ENCODE measurements at regions not wholly inside any gene's neighbourhood (a gene's known extent, or its start where the extent isn't known, plus 50 kb on each side); places are given as distances from the start of the nearest gene placed in this dataset.
A peak's percentile ranks its signal among the peaks of the same experiment; 100 is the strongest.
"Not testable (repeated sequence)": the region's sequence is repeated elsewhere in the genome, so short reads cannot be mapped to it uniquely, and the experiment has no call there.

DNA sequence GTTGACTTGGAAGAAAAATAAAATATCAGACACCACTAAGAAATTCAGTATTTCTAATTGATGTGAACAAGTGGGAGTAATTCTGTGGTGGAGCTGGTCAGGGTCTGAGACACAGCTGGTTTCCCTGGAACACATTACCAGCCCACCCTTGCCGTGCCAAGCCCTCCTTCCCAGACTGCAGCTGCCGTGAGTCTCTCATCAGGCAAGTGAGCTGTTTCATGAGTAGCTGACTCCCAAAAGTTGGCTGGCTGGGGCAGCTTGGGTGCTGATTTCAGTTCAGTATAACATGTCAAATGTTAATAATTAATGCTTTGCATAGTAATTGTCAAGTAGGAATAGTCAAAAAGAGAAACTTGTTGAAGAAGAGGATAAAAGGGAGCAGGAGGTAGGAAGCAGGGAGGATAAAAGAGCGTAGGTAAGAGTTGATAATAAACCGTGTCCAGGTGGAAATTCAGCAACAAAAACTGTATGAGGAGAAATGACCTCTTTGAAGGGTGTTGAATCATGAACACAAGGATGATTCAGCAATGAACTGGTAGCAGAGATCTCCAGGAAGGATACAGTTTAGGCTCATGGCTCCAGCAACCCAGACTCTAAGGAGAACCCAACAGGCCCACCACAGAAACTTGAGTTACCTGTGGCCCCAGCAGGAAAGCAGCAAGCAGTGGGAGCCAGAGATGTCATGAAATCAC lies 110.9 kb upstream of the SSTR4 start:
- no peak for DNase-seq

DNA sequence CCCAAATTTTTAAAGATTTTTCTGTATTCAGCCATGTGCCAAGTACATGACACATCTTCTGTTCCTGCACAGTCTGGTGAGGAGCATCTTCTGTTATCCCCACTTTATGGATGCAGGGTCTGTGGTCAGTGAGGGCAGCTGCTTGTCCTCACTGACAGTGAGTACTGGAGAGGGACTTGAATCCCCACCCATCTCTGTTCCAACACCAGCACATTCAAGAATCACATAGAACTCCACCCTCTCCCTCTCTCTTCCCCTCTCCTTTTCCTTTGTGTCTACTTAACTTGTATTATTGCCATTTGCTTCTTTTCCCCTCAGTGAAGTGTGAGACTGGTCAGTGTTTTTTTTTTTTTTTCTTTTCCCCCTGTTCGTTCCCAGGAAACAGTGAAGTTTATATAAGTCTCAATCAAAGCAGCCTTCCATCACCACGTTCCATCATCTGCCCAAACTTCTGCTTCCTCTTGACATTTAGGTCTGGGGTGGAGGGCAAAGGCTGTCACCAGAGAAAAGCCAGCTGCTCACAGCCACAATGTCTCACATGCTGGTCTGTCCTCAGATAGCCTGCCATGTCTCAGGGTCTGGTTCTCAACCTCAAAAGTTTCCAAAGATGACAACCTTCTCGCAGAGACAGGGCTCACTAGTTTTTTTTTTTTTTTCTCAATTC lies 110.0 kb upstream of the SSTR4 start:
- DNase-seq: peak; percentile 79

DNA sequence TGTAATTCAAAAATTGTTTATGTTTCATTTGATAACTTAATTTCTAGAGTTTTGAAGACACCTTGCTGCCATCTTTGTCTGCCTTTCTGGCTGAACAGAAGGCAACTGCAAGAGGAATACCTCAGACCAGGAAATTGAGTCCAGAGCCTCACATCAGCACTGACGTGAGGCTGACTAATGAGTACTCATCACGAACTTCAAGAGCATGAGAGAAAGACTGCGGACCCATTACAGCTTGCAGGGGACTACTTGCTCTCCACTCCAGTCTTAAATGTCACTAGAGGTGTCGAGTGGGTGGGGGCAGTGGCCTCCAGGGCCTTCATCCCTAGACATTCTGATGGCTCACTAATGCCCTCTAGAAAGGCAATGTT lies 109.5 kb upstream of the SSTR4 start:
- DNase-seq: peak; percentile 33

DNA sequence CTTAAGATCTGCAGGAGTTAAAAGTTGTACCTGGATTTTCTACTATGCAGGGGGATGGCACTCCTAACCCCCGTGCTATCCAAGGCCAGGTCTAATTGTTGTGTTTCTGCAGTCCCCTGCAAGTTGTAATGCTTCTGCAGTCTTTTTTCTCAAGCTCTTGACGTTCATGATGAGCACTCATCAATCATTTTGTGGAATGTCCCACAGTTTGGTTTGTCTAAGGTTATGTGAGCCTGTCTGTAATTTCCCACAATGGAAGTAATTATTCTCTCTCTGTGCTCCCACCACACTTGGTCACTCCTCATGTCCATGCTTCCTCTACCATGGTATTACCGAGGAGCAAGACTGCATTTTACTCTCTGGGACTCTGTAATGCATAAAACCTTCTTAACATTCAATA lies 107.6 kb upstream of the SSTR4 start:
- no peak for DNase-seq

DNA sequence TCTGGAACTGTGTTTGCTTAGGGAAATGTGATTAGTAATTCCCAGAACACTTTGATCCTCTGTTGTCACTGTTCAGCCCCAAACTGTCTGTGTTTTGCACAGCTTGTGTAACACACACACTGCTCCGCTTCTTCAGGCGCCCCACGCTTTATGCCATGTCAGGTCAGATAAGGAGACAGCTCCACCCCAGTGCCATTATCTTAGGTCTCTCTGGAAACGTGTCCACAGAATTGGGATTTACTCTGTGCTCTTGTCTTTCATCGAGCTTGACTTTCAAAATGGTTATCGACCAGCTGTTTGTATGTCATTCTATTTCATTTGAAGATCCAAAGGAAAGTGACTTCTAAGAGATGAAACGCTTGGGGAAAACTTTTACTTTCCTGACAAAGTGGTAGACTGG lies 106.4 kb upstream of the SSTR4 start:
- DNase-seq: no peak

DNA sequence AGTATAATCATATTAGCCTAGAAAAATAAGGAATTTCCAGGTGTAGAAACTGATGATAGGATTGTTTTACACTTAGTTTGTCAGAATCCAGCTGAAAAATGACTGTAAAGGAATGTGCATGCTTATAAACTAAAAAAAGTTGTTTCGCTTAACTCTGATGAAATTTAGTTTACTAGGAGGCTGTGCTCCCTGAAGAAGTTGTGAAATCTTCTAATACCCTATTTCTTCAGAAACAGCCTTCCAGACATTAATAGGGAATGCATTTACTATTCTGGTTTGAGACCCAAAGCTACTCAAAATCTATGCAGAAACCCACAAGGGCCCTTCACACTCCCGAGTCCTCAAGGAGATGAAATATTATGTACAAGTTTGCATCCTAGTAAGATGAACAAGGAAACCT lies 105.5 kb upstream of the SSTR4 start:
- no peak for DNase-seq

DNA sequence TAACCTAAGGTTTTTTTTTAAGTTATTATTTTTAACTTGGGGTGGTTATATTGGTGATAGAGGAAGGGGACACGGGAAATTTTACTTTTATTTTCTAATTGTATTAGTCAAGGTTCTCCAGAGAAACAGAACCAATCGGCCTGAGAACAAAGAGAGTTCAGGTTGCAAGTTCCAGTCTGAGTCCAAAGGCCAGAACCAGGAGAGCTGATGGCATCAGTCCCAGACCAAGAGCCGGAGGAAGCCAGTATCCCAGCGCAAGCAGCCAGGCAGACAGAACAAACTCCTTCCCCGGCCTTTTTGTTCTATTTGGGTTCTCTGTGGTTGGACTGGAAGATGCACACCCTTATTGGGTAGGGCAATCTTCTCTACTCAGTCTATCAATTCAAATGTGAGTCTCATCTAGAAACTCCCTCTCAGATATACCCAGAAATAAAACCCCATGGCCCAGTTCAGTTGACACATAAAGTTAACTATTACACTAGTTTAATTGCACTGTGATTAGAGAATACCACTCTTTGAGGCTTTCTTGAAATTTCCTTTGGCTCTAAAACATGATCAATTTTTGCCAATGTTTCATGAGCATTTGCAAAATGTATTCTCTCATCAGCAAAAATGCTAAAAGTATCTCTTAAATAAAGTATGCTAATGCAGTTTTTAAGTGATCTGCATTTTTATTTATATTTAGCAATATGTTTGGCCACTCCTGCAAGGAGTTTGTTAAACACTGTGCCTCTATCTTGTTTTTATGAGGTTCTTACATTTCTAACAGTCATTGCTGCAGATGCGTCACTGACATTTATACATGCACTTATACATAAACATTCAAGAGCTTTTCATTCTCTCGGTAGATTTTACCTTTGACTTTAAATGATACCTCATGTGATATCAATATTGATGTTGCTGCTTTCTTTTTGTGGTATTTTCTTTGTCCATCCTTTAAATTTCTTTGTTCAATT lies 103.2 kb upstream of the SSTR4 start:
- DNase-seq: no peak

DNA sequence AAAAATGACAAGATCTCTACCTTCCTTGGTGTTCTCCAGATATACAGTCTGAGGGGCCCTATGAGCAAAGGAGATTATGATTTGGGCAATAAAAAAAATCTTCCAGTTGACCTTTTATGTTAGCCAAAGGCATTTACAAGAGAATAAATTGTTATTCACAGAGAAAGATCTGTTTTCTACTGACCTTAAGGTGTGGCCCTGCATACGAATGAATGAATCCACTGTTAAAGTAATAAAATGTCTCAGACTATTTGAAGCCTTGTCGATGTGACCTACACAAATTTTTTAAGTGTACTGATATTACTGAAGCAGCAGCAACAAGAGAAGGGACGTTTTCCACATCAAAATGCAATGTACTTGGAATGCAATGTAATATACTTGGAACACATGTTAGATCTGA lies 95.9 kb upstream of the SSTR4 start:
- no peak for DNase-seq

DNA sequence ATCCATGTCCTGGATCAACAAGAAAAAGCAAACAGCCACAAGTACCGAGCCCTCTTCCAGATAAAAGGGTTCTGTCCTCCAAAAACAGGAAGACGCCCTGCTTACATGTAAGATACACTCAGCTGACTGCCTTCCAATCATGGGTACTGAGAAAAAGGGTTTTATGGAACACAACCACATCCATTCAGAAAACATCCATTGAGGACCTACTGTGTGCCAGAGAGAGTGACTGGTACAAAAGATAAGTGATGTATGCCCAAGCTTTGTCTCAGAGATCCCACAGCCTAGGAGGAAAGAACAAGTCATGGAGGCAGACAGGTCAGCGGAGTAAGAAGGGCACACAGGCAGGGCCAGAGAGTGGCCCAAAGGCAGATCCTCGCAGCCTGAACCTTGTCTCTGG lies 94.8 kb upstream of the SSTR4 start:
- DNase-seq: no peak

DNA sequence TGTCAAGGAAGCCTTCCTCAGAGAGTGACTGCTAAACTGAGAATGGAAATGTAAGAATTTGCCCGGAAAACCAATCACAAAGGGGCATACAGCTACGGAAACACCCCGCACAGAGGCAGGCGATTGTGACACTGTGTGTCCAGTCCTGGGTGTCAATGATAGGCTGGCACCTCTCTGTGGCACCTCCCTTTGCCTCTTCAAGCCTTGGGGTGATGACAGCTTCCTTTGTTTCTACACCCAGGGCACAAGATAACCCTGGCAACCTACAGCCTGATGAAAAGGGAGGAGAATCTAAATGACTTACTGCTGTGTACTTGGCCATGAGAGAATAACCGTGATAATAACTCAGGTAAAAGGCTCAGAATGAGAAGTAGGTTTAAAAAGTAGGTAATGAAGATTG lies 93.6 kb upstream of the SSTR4 start:
- DNase-seq: no peak

DNA sequence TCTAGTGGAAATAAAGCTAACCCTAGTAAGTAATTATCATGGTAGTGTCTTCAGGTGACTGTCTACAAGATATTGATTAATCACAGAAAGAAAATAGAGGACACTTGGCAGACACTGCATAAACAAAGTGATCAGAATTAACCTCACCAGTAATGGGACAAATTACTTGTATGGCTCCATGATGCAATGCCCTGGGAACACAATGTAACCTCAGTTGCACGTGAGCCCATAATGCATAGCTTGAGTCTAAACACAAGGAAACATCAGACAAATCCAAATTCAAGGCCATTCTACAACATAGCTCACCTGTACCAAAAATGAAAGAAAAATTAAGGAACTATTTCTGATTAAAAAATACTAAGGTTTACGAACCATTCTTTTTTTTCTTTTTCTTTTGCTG lies 92.4 kb upstream of the SSTR4 start:
- no peak for DNase-seq

DNA sequence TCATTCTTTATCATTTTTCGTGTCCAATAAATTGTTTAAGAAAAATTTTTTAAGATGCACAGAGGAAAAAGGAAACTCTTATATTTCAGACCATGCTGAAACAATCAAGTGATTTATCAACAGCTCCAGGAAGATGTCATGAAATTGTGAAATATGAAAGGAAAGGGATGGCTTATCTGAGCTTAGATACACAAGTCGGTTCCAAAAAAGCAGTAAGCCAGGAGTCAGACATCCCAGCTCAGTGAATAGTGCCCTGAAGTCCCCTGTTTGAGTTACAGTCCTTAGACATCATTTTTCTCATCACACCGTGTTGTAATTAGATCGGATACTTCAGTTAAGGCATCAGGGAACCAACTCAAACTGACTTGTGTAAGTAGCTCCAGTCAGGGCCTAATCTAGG lies 91.0 kb upstream of the SSTR4 start:
- no peak for DNase-seq

DNA sequence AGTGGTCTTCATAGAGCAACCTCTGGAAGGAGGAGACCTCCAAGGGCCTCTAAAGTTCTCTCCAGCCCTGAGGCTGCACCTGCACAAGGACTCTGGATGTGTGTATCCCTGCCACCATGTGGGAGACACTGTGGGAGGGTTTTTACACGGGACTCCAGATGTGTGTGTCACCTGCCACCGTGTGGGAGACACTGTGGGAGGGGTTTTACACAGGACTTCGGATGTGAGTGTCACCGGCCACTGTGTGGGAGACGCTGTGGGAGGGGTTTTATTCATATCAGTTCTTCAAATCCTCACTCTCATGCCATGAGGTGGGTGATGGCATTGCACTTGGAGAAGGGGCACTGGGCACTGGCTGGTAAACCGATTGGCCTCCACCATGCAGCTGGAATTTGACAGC lies 90.2 kb upstream of the SSTR4 start:
- no peak for DNase-seq

DNA sequence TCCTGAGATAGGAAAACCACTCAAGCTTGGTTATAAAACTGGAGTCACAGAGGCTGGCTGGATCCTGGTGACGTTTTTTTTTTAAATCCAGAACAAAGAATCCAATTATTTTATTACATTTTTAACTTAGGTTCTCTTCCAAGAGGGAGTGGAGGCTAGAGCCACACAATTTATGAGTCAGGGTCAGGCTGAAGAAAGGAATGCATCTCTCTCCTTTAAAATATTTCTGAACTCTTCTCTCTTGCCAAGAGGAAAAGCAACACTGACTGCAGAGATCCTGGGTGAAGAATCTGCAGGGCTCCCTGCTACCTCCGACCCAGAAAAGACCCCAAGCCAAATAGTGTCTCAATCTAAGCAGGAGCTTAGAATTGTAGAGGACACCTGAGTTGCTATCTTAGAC lies 88.5 kb upstream of the SSTR4 start:
- DNase-seq: no peak

DNA sequence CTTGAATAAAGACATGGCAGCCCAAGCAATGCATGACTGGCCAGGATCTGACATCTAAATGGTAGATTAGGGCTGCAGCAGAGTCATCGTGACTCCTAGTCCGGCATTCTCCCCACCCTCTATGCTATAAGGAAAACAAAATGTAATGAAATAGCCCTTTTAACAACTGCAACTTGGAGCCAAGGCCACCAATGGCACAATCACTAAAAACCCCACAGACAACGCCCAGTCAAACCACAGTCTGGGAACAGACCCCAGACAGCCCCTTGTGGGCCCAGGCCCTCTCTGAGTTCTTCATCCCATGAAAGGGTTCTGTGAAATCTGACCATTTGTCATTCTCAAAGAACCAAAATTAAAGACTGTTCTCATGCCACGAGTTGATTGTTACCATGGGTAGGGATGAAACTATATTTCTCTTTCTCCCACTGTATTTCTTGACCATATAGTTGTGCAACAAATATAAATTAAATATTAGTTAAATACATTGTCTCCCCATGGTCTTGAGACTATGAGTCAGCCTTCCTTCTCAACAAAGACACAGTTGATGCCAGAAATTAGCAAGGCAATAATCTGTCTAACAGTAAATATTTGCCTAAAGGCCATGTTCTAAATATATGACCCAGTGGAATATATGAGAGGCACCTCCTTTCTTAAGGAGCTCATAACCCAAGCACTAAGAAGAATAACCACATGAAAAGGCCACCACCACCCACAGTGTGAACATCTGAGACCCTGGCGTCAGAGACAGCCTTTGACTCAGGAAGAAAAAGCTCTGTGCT lies 85.6 kb upstream of the SSTR4 start:
- DNase-seq: no peak

DNA sequence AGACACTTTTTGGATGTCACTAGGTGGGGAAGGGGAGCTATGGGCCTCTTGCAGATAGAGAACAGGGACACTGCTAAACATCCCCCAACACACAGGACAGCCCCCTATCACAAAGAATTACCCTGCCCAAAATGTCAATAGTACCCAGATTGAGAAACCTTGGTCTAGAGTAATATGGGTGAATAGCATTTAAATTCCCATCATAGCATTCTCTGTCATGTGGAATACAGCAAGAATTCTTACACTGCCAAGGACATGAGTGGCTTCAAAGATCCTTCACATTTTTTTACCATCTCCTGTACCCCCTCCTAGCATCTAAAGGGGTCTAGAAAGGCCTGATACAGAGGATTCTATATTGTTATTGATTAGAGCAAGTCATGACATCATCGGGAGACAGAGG lies 83.1 kb upstream of the SSTR4 start:
- DNase-seq: no peak

DNA sequence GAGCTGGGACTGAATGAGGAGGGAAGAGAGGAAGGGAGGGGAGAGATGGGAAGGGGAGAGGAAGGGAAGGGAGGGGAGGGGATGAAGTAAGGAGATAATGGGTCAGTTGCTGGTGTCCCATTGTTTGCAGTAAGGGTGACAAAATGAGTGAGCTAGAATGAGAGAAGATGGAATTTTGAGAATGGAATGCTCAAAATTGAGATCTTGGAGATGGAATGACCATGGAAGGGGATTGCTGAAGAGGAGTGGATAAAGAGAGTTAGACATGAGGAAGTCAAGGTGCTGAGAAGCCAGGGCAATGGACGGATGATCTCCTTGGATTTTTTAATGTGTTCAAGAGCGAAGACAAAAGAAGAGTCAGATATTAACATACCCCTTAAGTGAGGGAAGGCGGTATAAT lies 80.5 kb upstream of the SSTR4 start:
- DNase-seq: no peak

DNA sequence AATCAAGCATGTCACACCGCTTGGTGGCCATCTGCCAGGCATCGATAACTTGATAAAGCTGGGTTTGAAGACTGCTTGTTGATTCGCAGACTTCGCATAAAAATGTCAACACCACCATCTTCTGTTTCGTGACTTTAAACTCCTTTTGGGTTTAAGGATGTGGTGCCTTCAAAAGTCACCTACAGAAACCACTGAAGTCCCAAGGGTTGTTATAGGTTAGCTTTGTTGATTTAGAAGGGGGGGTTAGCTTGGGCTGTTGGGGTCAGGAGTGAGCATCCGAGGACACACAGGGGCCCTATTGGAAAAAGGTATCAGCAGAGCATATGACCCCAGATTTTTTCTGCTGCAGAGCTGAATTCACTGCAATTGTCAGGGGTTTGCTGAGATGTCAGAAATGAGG lies 76.7 kb upstream of the SSTR4 start:
- DNase-seq: no peak

DNA sequence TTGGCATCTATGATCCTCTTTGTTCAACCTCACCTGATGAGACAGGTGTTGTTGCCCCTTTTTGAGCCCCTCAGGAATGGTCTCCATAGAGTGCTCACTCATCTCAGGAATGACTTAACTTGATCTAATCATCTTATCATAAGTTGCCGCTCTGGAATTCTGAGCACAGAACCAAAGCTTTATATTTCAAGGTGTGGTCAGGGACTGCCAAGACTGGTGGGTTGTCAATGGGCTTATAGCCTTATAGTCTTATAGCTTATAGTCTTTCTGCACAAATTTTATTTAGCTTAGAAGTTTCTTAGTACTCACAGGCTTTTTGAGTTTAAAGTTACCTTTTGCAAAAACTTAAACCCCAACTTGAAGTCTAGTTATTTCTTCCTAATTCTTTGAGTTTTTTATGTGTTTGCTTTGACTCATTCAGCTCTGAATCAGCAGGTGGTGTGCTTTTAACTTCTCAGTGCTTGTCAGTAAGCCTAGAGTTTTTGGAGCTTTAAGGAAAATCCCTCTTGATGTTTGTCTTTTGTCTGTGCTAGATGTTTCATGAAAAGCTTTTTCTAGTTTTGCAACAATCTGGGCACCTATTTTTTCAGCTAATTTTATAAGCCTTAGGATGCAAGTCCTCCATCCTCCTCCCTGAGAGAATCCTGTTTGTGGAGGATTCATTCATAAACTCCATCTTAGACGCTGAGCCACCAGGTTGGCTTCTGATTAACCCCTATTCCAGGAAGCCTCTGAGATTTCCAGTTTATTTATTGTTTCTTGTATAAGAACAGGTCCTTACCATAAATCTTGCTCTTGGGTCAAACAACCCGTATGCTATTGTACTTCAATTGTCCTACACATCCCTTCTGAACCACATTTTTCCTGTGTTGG lies 72.3 kb upstream of the SSTR4 start:
- no peak for DNase-seq

DNA sequence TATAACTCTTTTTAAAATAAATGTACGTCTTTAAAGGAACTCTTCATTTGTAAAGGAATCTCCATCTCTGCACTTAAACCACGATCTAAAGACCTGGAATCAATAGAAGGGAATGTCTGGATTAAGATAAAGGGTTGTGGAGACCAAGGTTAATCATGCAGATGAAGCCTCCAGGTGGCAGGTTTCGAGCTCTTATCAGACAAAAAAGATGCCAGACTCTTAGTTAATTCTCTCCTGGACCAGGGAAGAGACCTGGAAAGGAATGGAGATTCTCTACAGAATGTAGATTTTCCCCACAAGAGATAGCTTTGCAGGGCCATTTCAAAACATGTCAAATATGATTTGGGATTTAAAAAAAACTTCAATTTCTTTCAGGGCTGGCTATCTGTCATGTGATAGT lies 71.5 kb upstream of the SSTR4 start:
- DNase-seq: no peak

DNA sequence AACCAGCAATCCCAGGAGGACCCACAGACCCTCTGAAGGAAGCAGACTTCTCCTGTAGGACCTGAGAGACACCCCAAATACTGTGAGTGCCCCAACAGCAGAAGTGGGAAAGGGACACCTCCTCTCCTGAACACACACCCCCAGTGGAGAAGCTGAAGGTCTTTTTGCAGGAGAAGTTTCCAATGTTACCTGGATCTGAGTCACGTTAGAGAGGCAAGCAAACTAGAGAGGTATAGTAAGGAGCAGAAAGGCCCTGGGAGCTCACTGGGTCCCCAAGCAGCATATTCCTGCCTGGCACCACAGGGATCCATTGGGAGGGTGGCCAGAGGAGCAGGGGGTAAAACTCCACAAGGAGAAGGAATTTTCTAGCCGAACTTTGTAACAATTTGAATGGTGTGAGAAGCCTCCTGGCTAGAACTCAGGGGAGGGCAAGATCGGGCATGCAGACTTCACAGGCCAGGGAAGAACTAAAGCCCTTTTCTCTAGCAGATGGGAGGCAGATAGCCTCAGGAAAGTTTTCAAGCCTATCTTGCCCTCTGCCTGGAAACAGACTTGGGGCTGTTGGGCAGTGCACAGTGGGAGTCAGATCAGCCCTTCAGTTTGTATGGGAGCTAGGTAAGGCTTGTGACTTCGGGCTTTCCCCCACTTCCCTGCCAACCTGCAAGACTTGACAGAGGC lies 68.2 kb upstream of the SSTR4 start:
- DNase-seq: no peak

DNA sequence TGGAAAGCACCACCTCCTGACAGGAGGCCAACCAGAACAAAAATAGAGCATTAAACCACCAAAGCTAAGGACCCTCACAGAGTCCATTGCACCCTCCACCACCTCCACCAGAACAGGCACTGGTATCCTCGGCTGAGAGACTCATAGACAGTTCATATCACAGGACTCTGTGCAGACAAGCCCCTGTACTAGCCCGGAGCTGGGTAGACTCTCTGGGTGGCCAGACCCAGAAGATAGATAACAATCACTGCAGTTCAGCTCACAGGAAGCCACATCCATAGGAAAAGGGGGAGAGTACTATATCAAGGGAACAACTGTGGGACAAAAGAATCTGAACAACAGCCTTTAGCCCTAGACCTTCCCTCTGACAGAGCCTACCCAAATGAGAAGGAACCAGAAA lies 67.4 kb upstream of the SSTR4 start:
- DNase-seq: not testable (repeated sequence)
